Forelimb muscle (tissue), 1 donor: ENCODE measurements at regions not wholly inside any gene's neighbourhood (a gene's known extent, or its start where the extent isn't known, plus 50 kb on each side); places are given as distances from the start of the nearest gene placed in this dataset.
A peak's percentile ranks its signal among the peaks of the same experiment; 100 is the strongest.

Experiments
- DNase-seq: peaks from one replicate; pipeline ENCODE4 v3.0.0-alpha.2; 2013; ENCODE audit warnings: low read depth

DNA sequence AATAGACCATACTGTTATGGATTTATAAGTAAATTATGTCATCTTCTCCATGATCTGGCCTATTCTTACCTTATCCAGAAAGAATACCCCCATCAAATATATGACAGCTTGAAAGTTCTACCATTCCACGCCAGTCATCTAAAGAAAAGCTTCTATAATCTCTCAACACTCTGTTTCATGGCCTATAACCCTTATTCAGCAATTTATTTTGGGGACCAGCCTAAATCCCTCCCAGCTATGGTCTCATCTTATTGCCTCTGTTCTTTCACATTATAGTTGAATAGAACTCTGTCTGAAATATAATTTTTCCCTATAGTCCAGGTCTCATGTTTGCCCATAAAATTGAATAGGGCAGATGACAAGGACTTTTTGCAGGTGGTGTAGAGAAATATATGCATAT lies 2387.6 kb upstream of the WWC1 start:
- no peak for DNase-seq

GRCh38 chr5:165906871-165907270 lies 2384.6 kb upstream of the WWC1 start:
- no peak for DNase-seq

GRCh38 chr5:165913059-165913458 lies 2378.4 kb upstream of the WWC1 start:
- DNase-seq: no peak

- DNase-seq: no peak
Measured at GRCh38 chr5:165914456-165914855, 2377.0 kb upstream of the WWC1 start.

- DNase-seq: no peak
Measured at GRCh38 chr5:165919196-165919595, 2372.2 kb upstream of the WWC1 start.

GRCh38 chr5:165920655-165921054 lies 2370.8 kb upstream of the WWC1 start:
- no peak for DNase-seq

DNA sequence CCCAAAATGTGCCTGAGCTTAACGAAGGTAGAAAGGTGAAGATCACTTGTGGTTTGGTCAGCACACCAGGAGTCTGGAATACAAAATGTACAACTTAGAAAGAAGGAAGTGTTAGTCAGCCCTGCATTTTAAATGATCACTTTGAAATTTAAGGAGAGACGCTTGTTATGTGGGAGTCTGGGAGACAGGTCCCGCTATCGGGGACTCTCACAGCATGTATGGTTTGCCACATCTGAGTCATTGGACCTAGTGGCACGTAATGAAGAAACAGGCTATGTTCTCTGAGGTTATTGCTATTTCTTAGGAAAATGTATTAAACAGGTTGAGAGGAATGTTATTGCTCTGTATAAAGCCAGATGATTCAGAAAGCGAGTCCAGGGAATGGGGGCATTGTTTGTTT lies 2362.5 kb upstream of the WWC1 start:
- no peak for DNase-seq

DNA sequence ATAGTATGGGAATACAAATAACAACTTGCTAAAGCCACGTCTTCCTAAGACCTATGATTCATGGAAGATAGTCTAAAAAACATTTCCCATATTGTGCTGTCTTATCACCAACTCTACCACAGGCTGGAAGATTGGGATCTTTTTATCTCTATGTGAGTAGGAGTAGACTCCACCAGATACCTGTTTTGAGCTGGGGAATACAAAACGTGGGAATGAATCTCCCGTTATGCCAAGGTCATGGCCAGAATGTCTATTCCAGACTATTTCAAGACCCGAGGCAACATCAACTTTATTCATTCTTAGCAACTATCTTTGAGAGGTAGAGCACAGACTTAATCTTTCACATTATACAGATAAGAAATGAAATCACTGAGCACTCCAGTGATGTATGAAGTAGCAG lies 2350.9 kb upstream of the WWC1 start:
- DNase-seq: no peak

DNA sequence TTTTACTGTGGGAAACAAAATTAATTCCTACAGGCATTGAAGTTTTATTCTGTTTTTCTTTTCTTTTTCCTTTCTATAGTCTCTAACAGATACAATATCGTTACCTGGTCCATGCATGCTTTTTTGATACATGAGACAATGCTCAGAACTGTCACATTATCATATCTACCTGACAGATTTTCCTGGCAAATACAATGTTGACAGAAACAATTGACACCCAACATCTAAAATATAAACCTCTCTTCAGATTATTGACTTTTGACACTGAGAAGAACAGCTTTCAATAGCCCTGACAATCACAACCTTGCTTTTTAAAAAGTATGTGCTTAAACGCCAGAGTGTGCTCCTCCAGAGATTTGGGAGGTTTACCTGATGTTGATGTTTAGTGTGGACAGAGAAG lies 2334.6 kb upstream of the WWC1 start:
- no peak for DNase-seq

GRCh38 chr5:165981671-165982070 lies 2309.8 kb upstream of the WWC1 start:
- DNase-seq: no peak

- DNase-seq: peak; percentile 13
Measured at GRCh38 chr5:165996201-165996875, 2295.1 kb upstream of the WWC1 start.

- DNase-seq: no peak
Measured at GRCh38 chr5:165999693-166000320, 2291.6 kb upstream of the WWC1 start.

GRCh38 chr5:166004006-166004405 lies 2287.4 kb upstream of the WWC1 start:
- DNase-seq: no peak

GRCh38 chr5:166013415-166013814 lies 2278.0 kb upstream of the WWC1 start:
- no peak for DNase-seq

GRCh38 chr5:166014256-166014655 lies 2277.2 kb upstream of the WWC1 start:
- no peak for DNase-seq

- DNase-seq: no peak
Measured at GRCh38 chr5:166018716-166019115, 2272.7 kb upstream of the WWC1 start.

DNA sequence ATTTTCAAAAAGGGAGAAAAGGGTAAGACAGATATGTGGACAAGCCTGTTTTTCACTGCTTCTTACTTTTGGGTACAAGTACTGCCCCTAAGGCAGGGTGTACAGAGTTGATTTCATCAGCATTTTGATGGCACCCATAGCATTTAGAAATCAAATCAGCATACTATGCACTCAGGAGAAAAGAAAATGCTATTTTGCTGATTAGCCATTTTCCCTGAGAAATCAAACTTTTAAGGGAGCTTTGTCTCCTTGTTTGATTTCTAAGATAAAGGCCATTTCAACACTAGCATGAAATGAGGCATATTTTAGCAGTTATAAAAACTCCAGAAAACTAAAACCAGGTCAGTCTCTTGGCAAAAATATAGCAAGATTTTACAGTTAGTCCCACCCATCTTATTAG lies 2269.4 kb upstream of the WWC1 start:
- no peak for DNase-seq

DNA sequence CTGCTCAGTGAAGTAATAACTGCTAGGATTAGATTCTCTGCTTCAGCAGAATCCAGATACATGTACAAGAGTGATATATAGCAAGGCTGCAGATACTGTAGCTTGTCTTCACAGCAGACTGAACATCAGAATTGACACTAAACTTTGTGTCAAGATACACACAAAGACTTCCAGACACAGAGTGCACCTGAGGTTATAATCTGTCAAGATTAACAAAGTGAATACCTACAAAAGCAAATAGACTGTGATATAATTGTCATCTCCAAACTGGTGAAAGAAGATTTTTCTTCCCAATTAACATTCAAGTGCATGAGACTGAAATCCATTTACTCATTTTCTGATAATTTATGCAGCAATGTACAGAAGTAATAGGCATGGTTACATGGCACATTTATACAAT lies 2266.5 kb upstream of the WWC1 start:
- DNase-seq: no peak

DNA sequence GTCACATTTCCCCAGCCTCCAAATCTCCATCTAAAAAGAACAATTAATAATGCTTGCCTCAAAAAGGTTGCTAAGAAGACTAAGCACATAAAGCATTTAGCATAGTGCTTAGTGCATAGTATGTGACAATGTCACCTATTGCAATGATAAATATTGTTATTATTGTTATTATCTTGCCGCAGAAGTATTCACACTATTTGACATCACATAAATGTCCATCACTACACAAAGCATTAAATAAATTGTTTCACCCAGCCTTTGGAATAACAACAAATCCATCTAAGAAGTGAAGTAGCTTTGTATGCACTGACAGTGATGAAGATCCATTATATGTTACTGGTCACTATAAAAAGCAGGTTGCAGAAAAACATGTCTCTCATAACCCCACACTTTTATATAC lies 2263.9 kb upstream of the WWC1 start:
- DNase-seq: no peak

- no peak for DNase-seq
Measured at GRCh38 chr5:166031926-166032325, 2259.5 kb upstream of the WWC1 start.

GRCh38 chr5:166032601-166033000 lies 2258.8 kb upstream of the WWC1 start:
- no peak for DNase-seq

GRCh38 chr5:166045961-166046360 lies 2245.5 kb upstream of the WWC1 start:
- no peak for DNase-seq

DNA sequence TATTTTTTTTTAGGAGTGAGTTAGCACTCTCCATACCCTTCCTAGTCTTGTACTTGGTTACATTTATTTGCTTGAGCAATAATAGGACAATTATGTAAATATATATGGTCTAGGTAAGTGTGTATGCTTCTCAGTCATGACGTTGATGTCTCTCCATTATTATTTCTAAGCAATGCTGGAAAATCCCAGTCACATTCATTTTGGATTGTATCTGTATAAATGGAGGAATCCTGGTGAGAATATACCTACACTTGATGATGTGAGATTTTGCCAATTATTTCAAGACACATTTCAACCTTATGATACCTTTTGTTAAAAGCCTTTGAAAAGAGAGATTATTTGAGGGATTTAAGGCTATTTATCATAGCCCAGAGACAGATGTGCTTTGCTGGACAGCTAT lies 2244.5 kb upstream of the WWC1 start:
- no peak for DNase-seq

DNA sequence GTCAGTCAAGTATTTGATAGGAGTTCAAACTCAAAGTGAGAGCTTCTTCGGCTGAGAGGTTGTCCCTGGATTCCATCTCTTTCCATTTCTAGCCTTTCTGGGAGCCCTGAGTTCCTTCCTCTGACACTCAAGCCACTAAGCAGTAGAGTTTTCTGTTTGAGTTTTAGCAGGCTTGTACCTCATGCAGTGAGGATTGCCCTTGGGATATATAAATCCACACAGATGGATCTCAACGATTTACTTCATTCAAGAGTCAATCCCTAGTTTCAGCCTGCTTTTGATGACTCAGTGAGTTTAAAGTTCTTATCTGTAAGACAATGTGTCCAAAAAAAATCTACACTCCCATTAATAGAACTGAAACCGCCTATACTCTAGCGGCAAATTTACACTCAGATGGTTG lies 2240.9 kb upstream of the WWC1 start:
- DNase-seq: no peak
